ENCODE measurements at regions not wholly inside any gene's neighbourhood (a gene's known extent, or its start where the extent isn't known, plus 50 kb on each side); places are given as distances from the start of the nearest gene placed in this dataset.
"Not testable (repeated sequence)": the region's sequence is repeated elsewhere in the genome, so short reads cannot be mapped to it uniquely, and the experiment has no call there.

DNA sequence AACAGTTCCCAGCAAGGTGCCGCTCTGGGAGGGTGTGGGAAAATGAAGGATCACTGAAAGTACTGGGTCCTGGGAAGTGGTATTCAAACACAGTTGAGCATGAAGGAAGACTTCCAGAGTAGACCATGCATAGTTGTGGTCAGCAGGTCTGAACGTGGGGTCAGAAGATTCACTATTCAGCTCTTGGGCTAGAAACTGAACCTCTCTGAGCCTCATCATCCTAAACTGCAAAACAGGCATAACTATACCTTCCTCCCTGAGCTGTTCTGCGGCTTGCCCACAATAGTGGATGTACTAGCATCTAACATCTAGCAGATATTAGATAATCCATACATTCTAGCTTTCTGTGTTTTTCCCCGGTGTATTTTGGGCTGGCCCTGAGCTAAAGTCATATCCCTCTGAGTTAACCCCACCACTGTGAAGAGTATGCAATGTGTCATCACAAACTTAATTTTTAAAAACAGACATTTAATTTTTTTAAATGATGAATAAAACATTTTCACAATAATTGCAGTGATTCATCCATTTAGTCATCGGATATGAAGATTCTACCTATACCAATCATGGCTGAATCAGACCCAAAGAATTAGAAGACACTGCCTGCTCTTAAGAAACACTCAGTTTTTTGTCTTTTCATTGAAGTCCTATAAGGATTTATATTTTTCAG lies 179.1 kb downstream of the BLID start:
- no peak for DNase-seq

DNA sequence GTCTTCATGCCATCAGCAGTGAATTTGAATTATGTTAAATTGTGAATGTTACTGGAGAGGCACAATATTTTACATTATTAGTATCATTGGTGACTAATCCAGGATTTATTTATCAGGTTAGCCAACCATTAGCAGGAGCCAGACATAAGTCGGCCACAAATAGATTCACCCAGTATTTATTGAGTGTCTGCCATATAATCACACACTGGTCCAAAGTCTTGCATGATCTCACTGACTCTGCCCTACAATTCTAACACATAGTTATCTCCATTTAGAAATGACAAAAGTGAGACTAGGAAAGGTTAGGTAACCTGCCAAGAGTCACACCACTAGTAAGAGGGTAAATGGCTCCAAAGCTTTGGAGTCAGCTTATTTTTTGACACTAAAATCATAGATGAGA lies 179.6 kb downstream of the BLID start:
- DNase-seq: no peak

DNA sequence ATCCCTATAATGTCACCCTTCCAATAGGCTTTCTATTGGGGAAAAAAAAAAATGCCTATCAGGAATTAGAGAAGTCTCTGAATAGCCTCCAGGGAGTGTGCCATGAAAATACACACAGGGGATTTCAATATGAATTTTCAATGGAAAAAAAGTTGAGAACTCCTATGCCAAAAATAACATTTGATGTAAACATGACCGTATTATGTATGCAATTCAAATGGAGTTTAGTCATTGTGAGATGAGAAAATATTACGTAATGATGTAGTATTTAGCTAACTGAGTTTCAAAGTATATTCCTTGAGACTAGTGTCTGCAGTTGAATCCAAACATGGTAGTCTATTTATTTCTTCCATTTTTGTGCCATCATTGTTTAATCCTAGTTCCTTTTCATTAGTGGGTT lies 182.3 kb downstream of the BLID start:
- no peak for DNase-seq

DNA sequence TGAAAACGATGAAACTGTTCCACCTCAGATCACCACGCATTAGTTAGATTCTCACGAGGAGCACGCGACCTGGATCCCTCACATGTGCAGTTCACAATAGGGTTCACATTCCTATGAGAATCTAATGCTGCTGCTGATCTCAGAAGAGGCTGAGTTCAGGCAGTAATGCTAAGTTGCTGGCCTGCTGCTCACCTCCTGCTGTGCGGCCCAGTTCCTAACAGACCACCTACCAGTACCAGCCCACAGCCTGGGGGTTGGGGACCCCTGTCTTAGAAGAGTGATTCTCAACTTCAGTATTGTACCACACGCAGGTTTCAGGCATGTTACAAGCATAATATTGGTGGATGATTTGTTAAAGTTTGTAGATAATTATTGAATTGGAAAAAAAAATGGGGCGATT lies 182.7 kb downstream of the BLID start:
- DNase-seq: no peak

DNA sequence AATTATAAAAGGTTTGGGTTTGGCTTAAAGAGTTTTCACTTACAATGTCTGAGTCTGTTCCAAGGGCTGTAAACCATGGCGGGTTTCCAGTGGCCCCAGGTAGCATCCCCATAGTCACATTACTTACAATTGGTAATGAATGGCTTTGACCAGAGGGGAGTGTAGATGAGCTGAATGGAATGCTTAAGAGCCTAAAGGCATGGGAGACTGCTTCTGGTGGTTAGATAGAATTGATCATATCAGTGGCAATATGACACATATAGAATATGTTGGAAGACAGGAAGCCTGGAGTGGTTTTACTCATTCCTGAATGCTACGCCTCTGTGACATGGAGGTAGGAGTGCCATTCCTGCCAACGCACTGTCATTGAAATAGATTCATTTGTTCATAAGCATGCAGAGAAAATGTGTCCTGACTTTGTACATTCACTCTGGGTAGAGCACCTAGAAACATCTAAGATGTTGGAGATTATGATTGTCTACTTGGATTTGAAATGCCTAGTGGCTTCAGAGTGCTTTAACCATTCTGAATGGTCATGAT lies 183.3 kb downstream of the BLID start:
- DNase-seq: no peak

DNA sequence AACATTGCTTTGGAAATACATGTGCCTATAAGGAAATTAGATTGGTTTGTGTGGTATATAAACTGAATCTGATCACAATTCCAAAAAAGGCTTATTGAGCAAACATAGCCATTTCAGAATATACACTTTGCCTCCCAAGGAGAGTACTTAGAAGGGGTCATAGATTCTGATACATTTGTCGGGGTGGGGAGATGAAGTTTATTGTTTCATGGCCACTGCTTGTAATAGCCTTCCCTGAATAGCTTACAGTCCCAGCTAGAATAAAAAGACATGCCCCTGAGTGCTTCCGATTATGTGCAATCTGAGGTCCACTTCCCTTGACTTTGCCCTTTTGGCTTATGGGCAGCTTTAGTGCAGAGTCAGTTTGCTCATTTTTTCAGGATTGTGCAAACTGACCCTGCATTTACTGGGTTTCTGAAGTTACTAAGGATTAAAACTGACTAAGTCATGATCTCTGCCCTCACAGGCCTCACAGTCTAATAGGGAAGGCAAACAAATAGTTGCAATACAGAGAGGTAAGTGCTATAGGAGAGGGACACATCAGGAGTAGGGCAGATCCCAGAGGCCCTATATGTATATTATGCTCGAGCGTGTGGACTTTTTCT lies 184.2 kb downstream of the BLID start:
- DNase-seq: no peak

DNA sequence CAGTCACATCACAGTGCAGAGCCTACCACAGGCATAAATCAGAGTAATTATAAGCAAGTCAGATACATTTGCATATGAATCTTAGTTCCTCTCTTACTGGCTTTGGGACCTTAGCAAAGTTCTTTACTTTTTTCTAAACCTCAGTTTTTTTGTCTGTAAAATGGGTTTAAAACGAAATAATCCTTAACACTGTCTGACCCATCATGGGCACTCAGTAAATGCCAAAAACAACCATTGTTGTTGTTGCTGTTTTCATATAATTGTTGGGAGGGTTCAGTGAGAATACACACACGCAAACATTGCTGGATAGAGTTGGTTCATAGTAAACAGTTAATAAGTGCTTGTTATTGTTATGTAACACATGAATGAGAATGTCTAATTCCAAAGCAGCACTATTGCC lies 184.9 kb downstream of the BLID start:
- DNase-seq: no peak

DNA sequence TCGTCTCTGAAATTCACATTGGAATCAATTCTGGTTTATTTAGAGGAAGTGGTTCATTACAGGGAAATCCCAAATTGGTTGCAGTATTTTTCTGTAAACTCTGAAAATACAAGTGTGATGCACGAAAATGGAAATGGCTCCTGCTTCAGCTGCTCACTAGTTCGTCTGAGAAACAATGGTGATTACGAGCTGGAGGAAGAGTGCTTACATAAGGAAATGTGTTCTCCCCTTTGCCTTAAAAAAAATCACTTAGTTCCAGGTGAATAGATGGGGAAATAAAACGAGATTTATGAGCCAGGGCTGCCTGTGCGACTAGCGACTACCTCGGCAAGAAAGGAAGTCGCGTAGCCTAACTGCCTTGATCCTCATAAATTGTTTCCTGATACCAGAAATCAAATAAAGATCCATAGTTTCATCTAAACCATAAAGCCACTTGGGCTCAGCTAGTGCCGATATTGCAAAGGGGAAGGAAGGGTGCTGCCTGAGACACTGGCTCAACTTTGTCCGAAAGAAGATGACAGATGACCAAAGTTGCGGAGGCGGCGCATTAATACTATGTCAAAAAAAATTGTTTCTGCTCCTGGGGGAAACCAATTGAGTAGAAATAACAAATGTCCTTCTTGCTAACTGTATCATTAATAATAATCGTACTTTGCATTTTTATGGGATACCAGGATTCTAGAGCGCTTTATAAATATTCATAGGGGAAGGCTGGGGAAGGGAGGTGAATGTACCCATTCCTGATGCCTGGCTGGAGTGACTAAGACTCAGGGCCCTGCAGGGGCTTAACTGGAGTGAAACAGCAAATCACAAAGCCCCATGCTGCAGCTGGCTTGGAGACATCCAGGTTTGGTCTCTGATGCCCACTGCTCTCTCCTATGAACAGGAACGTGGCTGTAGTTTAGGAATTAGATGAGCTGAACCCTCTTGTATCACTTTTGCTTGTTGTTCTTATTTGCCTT lies 185.7 kb downstream of the BLID start:
- no peak for DNase-seq

DNA sequence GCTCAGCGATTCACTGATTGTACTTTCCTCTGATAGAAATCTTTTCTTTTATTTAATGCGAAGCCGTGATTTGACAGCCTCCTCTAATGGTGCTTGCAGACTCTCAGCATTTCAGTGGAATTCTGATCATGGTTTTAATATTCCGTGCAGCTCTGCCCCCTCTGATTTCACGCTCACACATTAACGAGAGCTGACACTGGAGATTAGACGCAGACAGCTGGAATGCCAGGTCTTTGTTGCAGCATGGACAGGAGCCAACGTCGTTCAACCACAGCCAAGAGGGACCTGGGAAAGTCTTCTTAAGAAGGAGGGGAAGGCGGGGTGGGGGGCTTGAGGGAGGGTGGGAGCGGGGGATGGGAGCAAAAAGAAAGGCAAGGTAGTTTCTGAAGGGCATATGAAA lies 186.4 kb downstream of the BLID start:
- no peak for DNase-seq

DNA sequence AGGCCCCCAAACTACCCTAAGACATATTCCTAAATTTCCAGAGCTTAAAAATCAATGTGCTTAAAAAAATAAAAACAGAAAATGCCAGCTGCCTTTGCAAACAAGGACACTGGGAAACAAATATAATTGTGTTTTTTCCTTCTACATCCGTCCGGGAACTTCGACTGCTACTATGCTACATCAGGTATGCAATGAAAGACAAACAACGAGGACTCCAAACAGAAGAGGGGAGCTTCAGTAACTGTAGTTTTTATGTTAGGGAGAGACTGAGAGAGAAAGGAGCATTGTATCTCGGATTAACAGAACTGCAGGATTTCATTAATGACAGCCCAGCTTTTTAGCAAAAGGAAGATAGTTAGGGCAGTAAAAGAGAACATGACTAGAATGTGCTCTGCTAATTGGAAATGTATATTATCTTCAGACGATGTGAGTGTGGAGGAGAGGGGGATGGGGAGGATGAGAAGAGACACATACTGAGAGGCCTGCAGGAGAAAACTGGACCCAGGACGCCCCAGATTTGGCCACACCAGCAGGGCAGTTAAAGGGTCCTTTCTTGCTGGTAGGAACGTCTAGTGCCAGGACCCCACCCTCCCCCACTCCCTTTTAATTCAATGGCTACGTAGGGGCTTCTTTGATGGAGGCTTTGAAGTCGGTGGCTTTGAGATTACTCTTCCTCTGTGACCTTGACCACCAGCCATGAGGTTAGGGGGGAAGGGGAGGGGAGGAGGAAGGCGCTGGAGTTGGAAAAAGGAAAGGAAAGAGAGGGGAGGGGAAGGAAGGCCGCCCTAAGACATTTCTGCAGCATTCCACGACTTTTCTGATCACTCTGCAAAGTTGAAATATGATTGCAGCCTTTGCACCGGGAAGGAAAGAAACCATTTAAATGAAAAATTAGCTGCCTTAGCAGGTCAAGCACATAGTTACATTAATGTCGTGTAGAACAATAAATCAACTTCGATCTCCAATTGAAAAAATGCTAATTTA lies 187.1 kb downstream of the BLID start:
- DNase-seq: no peak

DNA sequence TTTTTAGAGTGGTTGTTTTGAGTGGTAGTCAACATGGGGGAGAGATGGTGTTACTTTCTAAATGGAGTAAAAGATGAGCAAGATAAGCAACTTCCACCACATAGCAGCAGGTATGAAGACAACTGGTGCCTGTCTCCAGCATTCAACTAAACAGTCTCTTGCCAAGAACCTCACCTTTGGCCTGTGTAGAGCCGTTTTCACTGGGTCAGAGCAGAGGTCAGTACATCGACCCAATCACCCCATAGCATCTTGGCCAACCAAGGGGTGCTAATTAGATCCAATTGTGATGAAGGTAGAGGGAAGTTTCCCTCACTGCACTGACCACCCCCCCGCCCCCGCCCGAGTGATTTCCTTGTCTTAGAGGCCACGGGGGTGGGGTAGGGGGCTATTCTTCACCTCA lies 188.2 kb downstream of the BLID start:
- DNase-seq: no peak

DNA sequence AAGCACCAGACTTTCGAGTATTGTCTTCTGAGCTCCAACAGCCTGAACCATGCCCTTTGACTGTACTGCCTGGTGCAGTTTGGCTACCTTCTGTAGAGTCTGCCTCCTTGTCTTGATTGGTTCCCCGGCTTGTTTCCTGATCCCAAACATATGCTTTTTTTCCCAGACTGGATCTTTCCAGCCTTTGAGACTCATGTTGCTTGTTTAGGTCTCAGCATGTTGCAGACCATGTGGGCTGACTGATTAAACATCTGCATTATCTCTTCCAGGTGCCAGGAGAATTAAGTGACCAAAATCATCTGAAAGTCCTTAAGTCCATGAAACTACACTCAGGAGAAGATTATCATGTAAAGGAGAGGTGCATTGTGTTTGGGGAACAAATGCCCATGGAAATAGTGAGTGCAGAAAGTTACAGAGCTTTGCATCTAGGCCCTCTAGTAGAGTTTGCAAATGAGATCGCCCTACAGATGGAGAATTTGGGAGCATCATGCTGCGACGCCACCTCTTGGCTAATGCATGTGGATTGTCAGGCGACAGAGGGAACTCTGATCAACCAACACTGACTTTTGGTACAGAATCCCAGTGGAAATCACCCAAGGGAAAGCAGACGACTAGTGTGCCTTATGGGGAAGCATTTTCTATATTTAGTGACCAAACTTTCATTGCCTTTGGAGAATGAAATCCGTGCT lies 188.8 kb downstream of the BLID start:
- DNase-seq: no peak

DNA sequence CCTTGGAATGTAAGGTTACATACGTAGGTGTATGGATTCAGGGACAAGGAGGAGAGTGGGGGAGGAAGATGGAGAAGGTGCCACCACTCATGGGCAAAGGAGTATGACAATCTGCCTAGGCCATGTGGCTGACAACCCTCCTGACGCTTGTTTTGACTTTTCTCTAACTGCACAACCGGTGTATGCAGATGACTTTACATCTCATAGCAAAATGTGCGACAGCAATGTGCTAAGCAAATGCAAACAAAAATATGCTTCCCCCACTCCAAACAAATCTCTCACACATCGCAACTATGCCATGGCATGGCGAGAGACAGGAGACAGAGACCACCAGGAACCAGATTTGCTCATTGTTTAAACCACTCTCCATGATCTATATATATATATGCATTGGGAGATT lies 191.8 kb downstream of the BLID start:
- no peak for DNase-seq

DNA sequence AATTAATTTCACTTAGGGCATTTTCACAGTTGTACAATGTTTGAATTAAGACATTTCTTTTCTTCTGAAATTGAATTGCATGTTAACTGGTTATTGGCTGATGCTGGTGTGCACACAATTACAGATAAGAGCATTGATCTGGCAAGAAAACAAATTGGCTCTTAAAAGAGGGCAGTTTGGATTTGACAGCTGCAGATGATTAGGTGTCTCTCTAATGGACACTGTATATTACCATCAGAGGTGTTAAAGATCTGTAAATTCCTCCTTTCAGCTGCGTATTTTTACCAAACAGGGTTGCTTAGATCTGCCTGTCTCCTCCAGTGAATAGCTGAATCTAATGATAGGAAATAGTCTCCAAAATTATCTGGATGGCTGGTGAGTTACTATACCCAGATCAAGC lies 198.5 kb downstream of the BLID start:
- no peak for DNase-seq

DNA sequence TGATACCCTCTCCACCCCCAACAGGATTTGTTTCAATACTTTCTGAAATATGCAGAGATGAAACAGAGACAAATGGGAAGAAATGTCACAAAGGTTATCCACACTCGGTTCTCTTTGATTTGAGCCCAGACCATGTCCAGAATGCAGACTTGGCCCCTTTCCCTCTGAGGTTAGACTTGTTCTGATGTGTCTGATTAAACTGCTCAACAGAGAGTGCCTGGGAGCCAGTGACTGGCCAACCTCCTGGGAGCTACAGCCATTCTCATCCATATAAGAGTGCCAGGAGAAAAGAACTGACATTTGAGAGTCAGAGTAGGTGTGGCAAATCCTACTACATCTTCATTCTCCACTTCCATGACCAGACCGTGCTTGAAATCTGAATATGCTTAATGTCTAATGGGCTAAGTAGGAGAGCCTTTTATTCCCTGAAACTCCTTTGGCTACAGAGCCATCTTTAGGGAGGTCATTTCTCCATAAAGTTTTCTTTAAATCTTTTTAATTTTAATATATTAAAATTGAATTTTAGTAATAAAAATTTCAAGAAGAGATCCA lies 201.4 kb downstream of the BLID start:
- no peak for DNase-seq

DNA sequence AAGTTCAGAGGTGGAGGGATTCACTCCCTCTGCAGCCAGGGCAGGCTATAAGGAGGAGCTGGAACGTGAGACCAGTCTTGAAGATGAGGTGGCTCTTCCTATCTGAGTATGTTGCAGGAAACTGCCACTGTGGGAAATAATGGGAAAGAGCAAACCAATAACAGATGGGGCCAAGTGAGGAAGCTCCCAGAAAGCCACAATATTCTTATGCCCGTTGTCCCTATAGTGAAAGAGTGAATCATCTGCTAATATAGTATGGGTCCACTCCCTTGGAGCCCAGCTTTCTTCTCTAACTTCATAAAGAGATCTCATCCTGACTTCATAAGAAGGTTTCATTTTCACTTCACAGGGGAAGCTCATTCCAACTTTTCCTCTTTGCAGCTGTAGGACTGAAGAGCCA lies 206.4 kb downstream of the BLID start:
- no peak for DNase-seq

DNA sequence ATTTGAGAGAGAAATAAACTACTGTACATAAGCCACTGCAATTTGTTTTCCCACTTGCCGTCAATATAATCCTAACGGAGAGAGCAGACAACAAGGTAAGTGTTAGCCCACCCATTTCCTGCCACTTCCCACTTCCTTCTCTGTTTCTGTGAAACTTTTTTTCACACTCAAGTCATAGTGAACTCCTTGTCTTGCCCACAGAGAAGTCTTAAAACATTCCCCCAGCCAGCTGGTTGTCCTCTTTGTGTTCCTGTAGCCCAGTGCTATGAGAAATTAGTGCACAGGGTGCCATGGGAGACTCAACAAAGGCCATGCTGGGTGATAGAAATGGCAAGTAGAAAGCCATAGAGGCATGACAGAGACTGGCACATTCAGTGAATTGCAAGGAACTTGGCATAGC lies 208.6 kb downstream of the BLID start:
- no peak for DNase-seq

DNA sequence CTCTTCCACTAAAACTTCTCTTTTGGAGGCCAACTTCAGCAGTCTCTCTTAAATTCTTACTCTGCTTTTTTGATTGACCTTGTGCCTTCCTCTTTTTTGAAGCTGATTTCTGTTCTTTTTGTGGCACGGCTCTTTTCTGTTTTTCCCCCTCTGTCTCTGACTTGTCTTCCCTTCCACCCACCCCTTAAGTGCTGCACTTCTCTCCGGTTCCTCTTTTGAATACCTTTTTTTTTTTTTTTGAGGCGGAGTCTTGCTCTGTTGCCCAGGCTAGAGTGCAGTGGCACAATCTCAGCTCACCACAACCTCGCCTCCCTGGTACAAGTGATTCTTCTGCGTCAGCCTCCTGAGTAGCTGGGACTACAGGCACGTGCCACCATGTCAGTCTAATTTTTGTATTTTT lies 211.9 kb downstream of the BLID start:
- no peak for DNase-seq

DNA sequence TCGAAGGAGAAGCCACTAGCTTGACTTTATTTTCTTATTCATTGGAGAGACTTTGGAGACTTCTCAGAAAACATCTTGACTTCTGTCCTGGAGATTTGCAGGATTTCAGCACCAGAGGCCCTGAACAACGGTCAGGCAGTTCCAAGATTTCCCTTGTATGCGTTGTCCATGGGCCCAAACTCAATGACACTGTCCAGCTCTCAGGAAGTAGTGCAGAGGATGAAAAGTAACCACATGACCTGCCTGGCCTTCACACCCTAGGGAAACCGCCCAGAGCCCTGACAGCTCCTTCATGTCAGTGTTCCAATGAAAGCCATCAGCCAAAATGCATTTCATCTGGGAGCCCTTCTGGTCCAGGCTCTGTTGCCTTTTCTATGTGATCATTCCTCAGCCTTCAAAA lies 214.1 kb downstream of the BLID start:
- DNase-seq: no peak

DNA sequence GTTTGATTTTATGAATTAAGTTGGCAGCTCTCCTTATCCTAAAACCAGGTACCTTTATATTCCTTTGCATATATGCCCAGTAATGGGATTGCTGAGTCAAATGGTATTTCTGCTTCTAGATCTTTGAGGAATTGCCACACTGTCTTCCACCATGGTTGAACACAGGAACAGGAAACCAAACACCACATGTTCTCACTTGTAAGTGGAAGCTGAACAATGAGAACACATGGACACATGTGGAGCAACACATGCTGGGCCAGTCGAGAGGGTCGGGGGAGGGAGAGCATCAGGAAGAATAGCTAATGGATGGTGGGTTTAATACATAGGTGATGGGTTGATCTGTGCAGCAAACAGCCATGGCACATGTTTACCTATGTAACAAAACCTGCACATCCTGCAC lies 214.6 kb downstream of the BLID start:
- not testable (repeated sequence) for DNase-seq

DNA sequence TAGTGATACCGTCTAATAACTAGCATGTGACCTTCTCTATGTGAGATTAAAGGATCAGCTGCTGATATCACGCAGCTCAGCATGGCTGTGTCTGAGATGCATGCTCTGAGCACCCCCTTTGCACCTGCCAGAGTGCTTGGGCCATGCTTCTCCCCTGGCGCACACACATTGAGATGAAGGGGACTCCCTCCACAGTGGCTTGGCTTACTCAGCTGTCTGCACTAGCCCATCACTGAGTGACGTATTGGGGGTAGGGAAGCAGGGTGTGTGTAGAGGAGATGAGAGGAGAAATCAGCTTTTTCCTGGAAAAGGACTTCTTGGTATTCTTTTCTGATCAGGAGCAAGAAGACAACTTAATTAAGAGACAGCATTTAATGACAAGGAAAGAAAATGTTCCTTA lies 216.5 kb downstream of the BLID start:
- DNase-seq: no peak

DNA sequence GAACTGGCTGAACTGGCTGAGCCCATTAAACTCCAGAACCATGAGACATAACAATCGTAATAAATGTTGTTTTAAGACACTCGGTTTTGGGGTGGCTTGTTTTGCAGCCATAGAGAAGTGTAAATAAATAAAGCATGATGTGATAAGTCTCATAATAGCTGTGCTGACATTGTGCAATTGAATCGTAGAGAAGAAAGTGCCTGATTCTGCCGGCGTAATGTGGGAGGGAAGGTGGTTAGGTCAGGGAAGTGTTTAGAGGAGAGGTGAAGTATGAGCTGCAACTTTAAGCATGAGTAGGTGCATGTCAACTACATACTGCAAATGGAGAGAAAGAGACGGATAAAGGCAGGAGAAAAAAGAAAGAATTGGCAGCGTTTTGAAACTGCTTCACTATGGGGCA lies 217.1 kb downstream of the BLID start:
- no peak for DNase-seq
